ENCODE measurements at regions not wholly inside any gene's neighbourhood (a gene's known extent, or its start where the extent isn't known, plus 50 kb on each side); places are given as distances from the start of the nearest gene placed in this dataset.
"Not testable (repeated sequence)": the region's sequence is repeated elsewhere in the genome, so short reads cannot be mapped to it uniquely, and the experiment has no call there.

DNA sequence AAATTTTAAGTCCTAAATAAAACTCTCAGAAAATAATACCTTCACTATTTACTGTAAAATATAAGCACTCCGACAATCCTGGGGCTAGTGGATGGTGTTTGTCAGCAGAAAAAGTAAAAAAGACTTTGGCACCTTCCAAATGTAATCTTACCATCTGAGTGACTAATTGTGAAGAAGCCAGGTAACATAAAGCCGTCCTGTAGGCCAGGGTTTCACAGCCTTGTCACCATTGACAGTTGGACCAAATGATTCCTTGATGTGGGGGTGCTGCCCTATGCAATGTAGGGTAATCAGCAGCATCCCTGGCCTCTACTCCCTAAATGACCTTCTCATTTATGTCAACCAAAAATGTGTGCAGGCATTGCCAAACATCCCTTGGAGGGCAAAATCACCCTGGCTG, 87.2 kb downstream of the CAPZA3 start:
- H3K27ac ChIP-seq, result no peak overlapping the region
- no peak for TF ChIP-seq ZFX (IDR thresholded peaks at IDR 0.05)
- TF ChIP-seq, protein P1, sequence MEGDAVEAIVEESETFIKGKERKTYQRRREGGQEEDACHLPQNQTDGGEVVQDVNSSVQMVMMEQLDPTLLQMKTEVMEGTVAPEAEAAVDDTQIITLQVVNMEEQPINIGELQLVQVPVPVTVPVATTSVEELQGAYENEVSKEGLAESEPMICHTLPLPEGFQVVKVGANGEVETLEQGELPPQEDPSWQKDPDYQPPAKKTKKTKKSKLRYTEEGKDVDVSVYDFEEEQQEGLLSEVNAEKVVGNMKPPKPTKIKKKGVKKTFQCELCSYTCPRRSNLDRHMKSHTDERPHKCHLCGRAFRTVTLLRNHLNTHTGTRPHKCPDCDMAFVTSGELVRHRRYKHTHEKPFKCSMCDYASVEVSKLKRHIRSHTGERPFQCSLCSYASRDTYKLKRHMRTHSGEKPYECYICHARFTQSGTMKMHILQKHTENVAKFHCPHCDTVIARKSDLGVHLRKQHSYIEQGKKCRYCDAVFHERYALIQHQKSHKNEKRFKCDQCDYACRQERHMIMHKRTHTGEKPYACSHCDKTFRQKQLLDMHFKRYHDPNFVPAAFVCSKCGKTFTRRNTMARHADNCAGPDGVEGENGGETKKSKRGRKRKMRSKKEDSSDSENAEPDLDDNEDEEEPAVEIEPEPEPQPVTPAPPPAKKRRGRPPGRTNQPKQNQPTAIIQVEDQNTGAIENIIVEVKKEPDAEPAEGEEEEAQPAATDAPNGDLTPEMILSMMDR (conservative IDR thresholded peaks at IDR 0.05), result no peak

DNA sequence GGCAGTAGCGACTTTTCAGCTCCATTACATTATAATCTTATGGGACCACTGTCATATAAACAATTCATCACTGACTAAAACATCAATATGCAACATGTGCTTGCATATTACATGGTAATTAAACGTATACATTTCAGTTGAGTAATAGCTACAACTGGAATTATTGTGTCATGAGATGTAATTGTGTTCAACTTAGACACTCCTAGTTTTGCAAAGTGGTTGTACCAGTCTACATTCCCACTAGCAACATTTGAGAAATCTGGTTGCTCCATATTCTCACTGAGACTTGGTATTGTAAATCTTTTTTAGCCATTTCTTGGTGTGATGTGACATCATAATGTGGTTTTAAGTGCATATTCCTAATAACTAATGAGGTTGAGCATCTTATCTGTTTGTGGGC, 90.0 kb downstream of the CAPZA3 start:
- H3K27ac ChIP-seq, result no peak overlapping the region
- no peak for TF ChIP-seq ZFX (IDR thresholded peaks at IDR 0.05)

DNA sequence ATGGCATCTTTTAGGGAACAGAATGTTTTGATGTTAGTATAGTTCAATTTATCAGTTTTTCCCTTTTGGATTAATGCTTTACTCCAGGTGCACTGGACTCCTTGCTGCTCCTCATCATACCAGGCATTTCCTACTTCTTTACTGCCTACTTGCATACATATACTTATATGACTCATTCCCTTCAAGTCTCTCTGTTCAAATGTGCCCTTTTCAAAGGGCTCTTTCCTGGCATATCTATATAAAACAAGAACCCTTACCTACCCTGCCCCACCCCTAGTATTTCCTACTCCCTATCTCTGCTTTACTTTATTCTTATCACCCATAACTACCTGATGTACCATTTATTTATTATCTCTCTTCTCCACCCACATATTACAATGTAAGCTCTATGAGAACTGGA, 90.6 kb downstream of the CAPZA3 start:
- TF ChIP-seq, protein P1 (conservative IDR thresholded peaks at IDR 0.05), result no peak
- TF ChIP-seq ZFX (IDR thresholded peaks at IDR 0.05), result no peak
- H3K27ac ChIP-seq, result no peak overlapping the region

DNA sequence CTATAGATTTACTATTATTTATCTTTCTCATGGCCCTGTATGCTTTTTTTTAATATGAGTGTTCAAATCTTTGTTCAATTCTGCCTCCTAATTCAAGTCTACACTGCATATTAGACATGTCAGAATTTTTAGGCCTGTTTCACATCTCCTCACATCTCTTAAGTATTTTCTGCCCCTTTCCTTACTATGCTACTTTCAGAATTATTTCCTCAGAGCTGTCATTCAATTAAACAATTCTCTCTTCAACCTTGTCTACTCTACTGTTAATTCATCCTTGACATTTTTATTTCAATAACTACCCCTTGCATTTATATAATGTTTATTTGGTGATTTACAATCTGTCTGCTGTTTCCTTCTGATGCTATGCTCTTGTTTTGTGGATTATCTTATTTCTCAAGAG, 91.1 kb downstream of the CAPZA3 start:
- TF ChIP-seq ZFX (IDR thresholded peaks at IDR 0.05), result no peak
- TF ChIP-seq, protein P1 (conservative IDR thresholded peaks at IDR 0.05), result no peak
- H3K27ac ChIP-seq, result no peak overlapping the region

DNA sequence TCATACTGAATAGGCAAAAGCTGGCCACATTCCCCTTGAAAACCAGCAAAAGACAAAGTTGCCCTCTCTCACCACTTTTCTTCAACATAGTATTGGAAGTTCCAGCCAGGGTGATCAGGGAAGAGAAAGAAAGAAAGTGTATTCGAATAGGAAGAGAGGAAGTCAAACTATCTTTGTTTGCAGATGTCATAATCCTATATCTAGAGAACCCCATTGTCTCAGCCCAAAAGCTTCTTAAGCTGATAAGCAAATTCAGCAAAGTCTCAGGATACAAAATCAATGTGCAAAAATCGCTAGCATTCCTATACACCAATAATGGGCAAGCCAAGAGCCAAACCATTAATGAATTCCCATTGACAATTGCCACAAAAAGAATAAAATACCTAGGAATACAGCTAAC, 95.0 kb downstream of the CAPZA3 start:
- not testable (repeated sequence) for H3K27ac ChIP-seq

DNA sequence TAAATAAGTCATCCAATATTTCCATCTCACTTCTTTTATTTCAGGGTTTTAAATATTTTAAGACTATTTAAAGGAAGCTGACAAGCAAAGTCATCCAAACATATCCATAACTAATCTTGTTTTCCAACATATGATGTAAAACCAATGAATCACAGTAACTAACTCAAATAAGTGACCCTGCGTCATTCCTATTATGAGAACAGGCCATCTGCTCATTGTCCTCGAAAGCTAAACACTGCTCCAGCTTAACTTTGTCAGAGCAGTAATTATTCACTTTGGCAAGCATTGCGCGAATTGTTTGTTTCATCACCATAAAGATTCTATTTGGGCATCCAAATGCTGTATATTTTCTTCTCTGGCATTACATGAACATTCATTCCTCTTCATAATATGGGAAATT, 99.1 kb downstream of the CAPZA3 start:
- no peak for TF ChIP-seq ZFX (IDR thresholded peaks at IDR 0.05)
- TF ChIP-seq, protein P1 (conservative IDR thresholded peaks at IDR 0.05), result no peak
- H3K27ac ChIP-seq, result no peak overlapping the region

DNA sequence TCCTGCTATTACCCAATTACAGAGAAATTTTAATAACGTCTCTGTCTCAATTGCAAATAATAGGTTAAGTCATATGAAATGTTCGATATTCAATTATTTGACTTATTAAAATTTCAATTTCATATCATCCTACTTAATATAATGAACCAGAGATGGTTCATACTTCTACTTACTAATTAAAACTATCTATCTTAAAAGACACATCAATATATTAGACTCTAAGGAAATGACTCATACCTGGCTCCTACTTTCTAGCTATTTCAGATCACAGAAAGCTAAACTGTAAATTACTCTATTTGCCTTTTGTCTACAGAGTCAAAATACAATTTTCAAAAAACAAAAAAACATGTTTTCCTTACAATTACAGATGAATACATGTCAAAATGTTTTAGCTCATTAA, 99.6 kb downstream of the CAPZA3 start:
- no peak overlapping the region for H3K27ac ChIP-seq
- TF ChIP-seq ZFX (IDR thresholded peaks at IDR 0.05), result no peak

DNA sequence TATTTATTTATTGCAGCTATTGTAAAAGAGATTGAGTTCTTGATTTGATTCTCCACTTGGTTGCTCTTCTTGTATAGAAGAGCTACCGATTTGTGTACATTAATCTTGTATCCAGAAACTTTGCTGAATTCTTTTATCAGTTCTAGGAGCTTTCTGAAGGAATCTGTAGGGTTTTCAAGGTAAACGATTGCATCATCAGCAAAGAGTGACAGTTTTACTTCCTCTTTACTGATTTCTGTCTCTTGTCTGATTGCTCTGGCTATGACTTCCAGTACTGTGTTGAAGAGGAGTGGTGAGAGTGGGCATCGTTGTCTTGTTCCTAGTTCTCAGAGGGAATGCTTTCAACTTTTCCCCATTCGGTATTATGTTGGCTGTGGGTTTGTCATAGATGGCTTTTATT, 103.1 kb downstream of the CAPZA3 start:
- H3K27ac ChIP-seq, result not testable (repeated sequence)

DNA sequence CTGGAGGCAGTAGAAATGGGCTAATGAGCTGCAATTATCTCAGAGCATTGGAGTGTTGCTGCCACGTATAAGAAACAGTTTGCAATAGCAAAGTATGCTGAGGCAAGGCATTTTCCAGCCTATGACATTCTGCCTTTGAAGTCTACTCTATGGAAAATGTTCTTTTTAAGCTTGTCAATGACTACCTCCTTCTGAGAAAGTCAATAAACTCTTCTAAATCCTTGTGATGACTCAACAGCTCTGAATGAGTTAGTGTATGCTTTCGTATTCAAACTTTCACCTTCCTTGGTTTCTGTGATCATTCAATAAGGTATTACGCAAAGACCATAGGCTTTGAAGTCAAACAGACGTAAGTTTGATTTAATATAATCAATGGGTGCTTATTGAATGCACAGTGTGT, 111.2 kb downstream of the CAPZA3 start:
- no peak overlapping the region for H3K27ac ChIP-seq
- TF ChIP-seq ZFX (IDR thresholded peaks at IDR 0.05), result no peak
- TF ChIP-seq, protein P1 (conservative IDR thresholded peaks at IDR 0.05), result no peak

DNA sequence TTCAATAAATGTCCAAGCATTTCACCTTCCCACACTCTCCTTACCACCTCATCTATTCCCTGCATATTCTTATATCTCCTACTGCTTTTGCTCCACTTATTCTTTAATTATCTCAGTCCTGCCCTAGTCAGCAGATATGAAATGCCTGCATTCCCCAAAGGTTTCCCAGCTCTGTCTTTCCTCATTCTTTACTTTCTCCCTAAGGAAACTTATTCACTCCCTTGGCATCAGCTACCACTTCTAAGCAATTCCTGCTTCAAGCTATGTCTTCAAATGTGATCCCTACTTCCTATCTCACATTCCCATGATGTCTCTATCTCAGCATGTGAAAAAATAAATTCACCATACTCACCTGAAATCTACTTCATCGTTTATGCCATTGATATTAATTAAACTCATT, 111.8 kb downstream of the CAPZA3 start:
- H3K27ac ChIP-seq, result no peak overlapping the region
- TF ChIP-seq, protein P1 (conservative IDR thresholded peaks at IDR 0.05), result no peak
- no peak for TF ChIP-seq ZFX (IDR thresholded peaks at IDR 0.05)

Data from C4-2B (cell line).